Thyroid gland (tissue), 4 donors: ENCODE measurements at regions not wholly inside any gene's neighbourhood (a gene's known extent, or its start where the extent isn't known, plus 50 kb on each side); places are given as distances from the start of the nearest gene placed in this dataset.

Experiments
- DNase-seq, 2 donors: peaks; one replicate each; pipeline ENCODE4 v3.0.0-alpha.2; 2019
- H3K27ac ChIP-seq, 3 donors: fragments of 200-600 bp; sonication (generic); 1 replicate in 2 of 3; 2 replicates in 1 of 3; pipeline ENCODE4 v1.5.1; 2016 to 2019; ENCODE audit warnings: mild to moderate bottlenecking in 1 of 3, moderate library complexity in 1 of 3
- H3K27me3 ChIP-seq: fragments of 200-600 bp; sonication (generic); one replicate; pipeline ENCODE4 v1.5.1; 2019
- H3K36me3 ChIP-seq, 2 donors: fragments of 200-600 bp; sonication (generic); one replicate each; pipeline ENCODE4 v1.5.1; 2016 to 2019
- H3K4me1 ChIP-seq, 2 donors: fragments of 200-600 bp; sonication (generic); one replicate each; pipeline ENCODE4 v1.5.1; 2017 to 2019
- H3K4me3 ChIP-seq, 3 donors: fragments of 200-600 bp; sonication (generic); replicated peaks in 1 of 3; 1 replicate in 2 of 3; 2 replicates in 1 of 3; pipeline ENCODE4 v1.5.1; 2016; ENCODE audit warnings: mild to moderate bottlenecking in 1 of 3
- H3K9me3 ChIP-seq: fragments of 200-600 bp; sonication (generic); one replicate; pipeline ENCODE4 v1.5.1; 2017
- CTCF ChIP-seq, 6 experiments: fragments of 200-600 bp in 3 of 6; fragments of 450-650 bp in 3 of 6; sonication (generic) in 3 of 6; IDR thresholded peaks; one replicate each; pipeline ENCODE4 v1.5.1; 2016 to 2019; ENCODE audit warnings: antibody characterized with exemption in 6 of 6, mild to moderate bottlenecking in 2 of 6, inconsistent platforms in 1 of 6, moderate library complexity in 1 of 6
- POLR2A ChIP-seq, 2 donors: fragments of 450-650 bp; IDR thresholded peaks; one replicate each; pipeline ENCODE4 v1.6.1; 2017; ENCODE audit warnings: antibody characterized with exemption in 2 of 2, mild to moderate bottlenecking in 2 of 2, moderate library complexity in 1 of 2
- WGBS, 2 donors: methylation state at CpG; one replicate each; pipeline ENCODE4 v1.1.5; 2017; 5-methylcytosine and 5-hydroxymethylcytosine counted together
- intact Hi-C: fragments of 100-400 bp; cut with DNase I; formaldehyde crosslinking; loops from one replicate; pipeline ENCODE4 v1.15.1; 2023

GRCh38 chr20:56953048-56953586, 313.3 kb downstream of the BMP7 start:
- Histone ChIP-seq H3K4me1 (no peaks in the 10 kb centered on the region), H3K36me3 (no peaks in the 10 kb centered on the region), H3K9me3 (no peaks in the 10 kb centered on the region), H3K27ac (no peak overlapping the region), H3K4me3 (no peak overlapping the region), H3K27me3 (no peaks in the 10 kb centered on the region)
- WGBS, 2 donors: 80 to 88% methylated on average over 17 to 24 of the region's 24 CpGs
- no peak for DNase-seq
- intact Hi-C loops: no loop called here
- no peak for TF ChIP-seq CTCF (IDR thresholded peaks at IDR 0.05)
- no peak for TF ChIP-seq POLR2A (IDR thresholded peaks at IDR 0.05)

- Histone ChIP-seq H3K4me1 (no peaks in the 10 kb centered on the region), H3K27ac (no peak overlapping the region), H3K4me3 (no peak overlapping the region), H3K27me3 (no peaks in the 10 kb centered on the region), H3K36me3 (no peaks in the 10 kb centered on the region), H3K9me3 (no peaks in the 10 kb centered on the region)
- intact Hi-C loops: no loop called here
- no peak for DNase-seq
- 91 to 93% methylated on average over 2 to 15 of the region's 15 CpGs for WGBS, 2 donors
- TF ChIP-seq POLR2A (IDR thresholded peaks at IDR 0.05): no peak
- no peak for TF ChIP-seq CTCF (IDR thresholded peaks at IDR 0.05)
These were observed 311.6 kb downstream of the BMP7 start for GRCh38 chr20:56954797-56955196.

GRCh38 chr20:56955680-56956079, 310.8 kb downstream of the BMP7 start:
- H3K27me3 ChIP-seq: no peaks in the 10 kb centered on the region
- intact Hi-C loops: no loop called here
- no peak for TF ChIP-seq CTCF (IDR thresholded peaks at IDR 0.05)
- no peak for TF ChIP-seq POLR2A (IDR thresholded peaks at IDR 0.05)
- 10 to 21% methylated on average over 9 of the region's 9 CpGs for WGBS, 2 donors
- H3K36me3 ChIP-seq: no peaks in the 10 kb centered on the region
- no peak overlapping the region for H3K27ac ChIP-seq
- H3K4me1 ChIP-seq: no peaks in the 10 kb centered on the region
- DNase-seq: peak in 1 of 2 donors; percentile 10
- no peaks in the 10 kb centered on the region for H3K9me3 ChIP-seq
- H3K4me3 ChIP-seq: no peak overlapping the region

- no peaks in the 10 kb centered on the region for H3K9me3 ChIP-seq
These were observed 309.9 kb downstream of the BMP7 start for GRCh38 chr20:56956534-56956933.

More at GRCh38 chr20:56956534-56956933, 309.9 kb downstream of the BMP7 start:
- intact Hi-C loops: no loop called here
- Histone ChIP-seq H3K27me3 (no peaks in the 10 kb centered on the region), H3K27ac (no peak overlapping the region), H3K4me3 (no peak overlapping the region), H3K36me3 (no peaks in the 10 kb centered on the region), H3K4me1 (no peaks in the 10 kb centered on the region)
- TF ChIP-seq POLR2A (IDR thresholded peaks at IDR 0.05) (no peak), CTCF (IDR thresholded peaks at IDR 0.05) (no peak)
- WGBS, 2 donors: 63 to 71% methylated on average over 7 of the region's 7 CpGs
- no peak for DNase-seq
